ENCODE measurements at regions not wholly inside any gene's neighbourhood (a gene's known extent, or its start where the extent isn't known, plus 50 kb on each side); places are given as distances from the start of the nearest gene placed in this dataset.

GRCh38 chr14:61602003-61602732 is 93.1 kb upstream of the HIF1A start:
- Histone ChIP-seq H3K4me3 (no peak overlapping the region), H3K4me2 (peak overlapping the region; percentile 10; the same call in 2 of the 3 replicates), H3K9me3 (0 out of 3 replicates have a peak, but pooled peaks cover 5% of the 10 kb centered on the region), H3K27ac (peak overlapping the region; percentile 5 to 67; a peak in 4 of 6 replicates), H3K4me1 (peaks cover 26% of the 10 kb centered on the region; the same call in 2 of the 3 replicates)
- CTCF ChIA-PET = interaction anchor here (1.4 kb wide), 1 partner anchor 10 kb away, joined by 6 read pairs; no protein-coding TSS in a partner anchor
- POLR2A ChIA-PET = no interaction called here
- ATAC-seq (peak in 1 of 2 experiments; percentile 44; a peak in 2 of 6 replicates), DNase-seq (ENCODE audit: low read depth in 1 of 2, low spot score in 1 of 2) (no peak), FAIRE-seq (no peak)
- TF ChIP-seq BHLHE40 (IDR thresholded peaks at IDR 0.05; ENCODE audit: low read depth, low read length) = no peak
- TF ChIP-seq SMC3 (IDR thresholded peaks at IDR 0.05) = no peak
- TF ChIP-seq, protein P1, sequence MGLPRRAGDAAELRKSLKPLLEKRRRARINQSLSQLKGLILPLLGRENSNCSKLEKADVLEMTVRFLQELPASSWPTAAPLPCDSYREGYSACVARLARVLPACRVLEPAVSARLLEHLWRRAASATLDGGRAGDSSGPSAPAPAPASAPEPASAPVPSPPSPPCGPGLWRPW (IDR thresholded peaks at IDR 0.05) = no peak
- no peak for TF ChIP-seq MYC (IDR thresholded peaks at IDR 0.05; ENCODE audit: borderline replicate concordance, low read length)
- no peak for TF ChIP-seq POLR2AphosphoS2 (conservative IDR thresholded peaks at IDR 0.05; ENCODE audit: low read length)
- no peak for TF ChIP-seq RNF2 (IDR thresholded peaks at IDR 0.05; ENCODE audit: borderline replicate concordance, low read depth)
- WGBS (ENCODE audit: missing lambda C conversion rate) = 83% methylated on average over 13 of the region's 13 CpGs

GRCh38 chr14:61602733-61603077 is 92.6 kb upstream of the HIF1A start:
- FAIRE-seq (no peak), ATAC-seq (peak in 1 of 2 experiments; percentile 31; a peak in 2 of 6 replicates), DNase-seq (ENCODE audit: low read depth in 1 of 2, low spot score in 1 of 2) (no peak)
- ChIA-PET CTCF (interaction anchor here (1.4 kb wide), 1 partner anchor 9 kb away, joined by 6 read pairs; no protein-coding TSS in a partner anchor), POLR2A (no interaction called here)
- H3K4me1 ChIP-seq = peaks cover 26% of the 10 kb centered on the region; the same call in 2 of the 3 replicates
- peak overlapping the region; percentile 5 to 67; a peak in 4 of 6 replicates for H3K27ac ChIP-seq
- 0 out of 3 replicates have a peak, but pooled peaks cover 5% of the 10 kb centered on the region for H3K9me3 ChIP-seq
- H3K4me2 ChIP-seq = peak overlapping the region; percentile 10
- TF ChIP-seq JUN (IDR thresholded peaks at IDR 0.05) (no peak), TP53 (CRISPR knock-in tag; IDR thresholded peaks at IDR 0.05) (no peak), NPAS2 (CRISPR knock-in tag; IDR thresholded peaks at IDR 0.05; ENCODE audit: borderline replicate concordance) (no peak), ZNF302 (CRISPR knock-in tag; IDR thresholded peaks at IDR 0.05) (no peak), POLR2A (IDR thresholded peaks at IDR 0.05; ENCODE audit: low read length) (no peak), CBX2 (IDR thresholded peaks at IDR 0.05; ENCODE audit: borderline replicate concordance, low read depth) (no peak), MAFK (IDR thresholded peaks at IDR 0.05; ENCODE audit: partially characterized antibody) (peak; percentile 43), MYC (IDR thresholded peaks at IDR 0.05; ENCODE audit: borderline replicate concordance, low read length) (no peak)
- H3K4me3 ChIP-seq = no peak overlapping the region
- 41% methylated on average over 1 of the region's 1 CpG for WGBS (ENCODE audit: missing lambda C conversion rate)

DNA sequence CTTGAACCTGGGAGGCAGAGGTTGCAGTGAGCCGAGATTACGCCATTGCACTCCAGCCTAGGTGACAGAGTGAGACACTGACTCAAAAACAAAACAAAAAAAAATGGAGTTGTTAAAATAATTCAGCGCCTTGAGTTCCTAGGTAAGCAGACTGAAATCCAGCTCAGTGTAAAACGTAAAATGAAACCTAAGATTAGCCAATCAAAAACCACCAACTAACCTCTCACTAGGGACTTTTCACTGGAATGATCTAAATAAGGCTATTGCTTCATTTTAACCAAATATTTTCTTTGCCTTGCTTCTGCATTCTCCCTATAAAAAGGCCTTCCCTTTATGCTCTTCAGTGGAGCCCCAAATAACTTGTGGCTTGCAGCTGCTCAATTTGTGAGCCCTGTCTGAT is 91.6 kb upstream of the HIF1A start:
- ATAC-seq (no peak), DNase-seq (ENCODE audit: low read depth in 1 of 2, low spot score in 1 of 2) (no peak), FAIRE-seq (no peak)
- Histone ChIP-seq H3K4me2 (no peak overlapping the region), H3K4me1 (peaks cover 30% of the 10 kb centered on the region), H3K27ac (peak overlapping the region in 1 of 2 experiments; percentile 67; a peak in 1 of 6 replicates), H3K4me3 (no peak overlapping the region), H3K9me3 (0 out of 3 replicates have a peak, but pooled peaks cover 5% of the 10 kb centered on the region)
- TF ChIP-seq, protein P2, sequence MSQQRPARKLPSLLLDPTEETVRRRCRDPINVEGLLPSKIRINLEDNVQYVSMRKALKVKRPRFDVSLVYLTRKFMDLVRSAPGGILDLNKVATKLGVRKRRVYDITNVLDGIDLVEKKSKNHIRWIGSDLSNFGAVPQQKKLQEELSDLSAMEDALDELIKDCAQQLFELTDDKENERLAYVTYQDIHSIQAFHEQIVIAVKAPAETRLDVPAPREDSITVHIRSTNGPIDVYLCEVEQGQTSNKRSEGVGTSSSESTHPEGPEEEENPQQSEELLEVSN (IDR thresholded peaks at IDR 0.05; ENCODE audit: borderline replicate concordance, low read depth) = no peak
- TF ChIP-seq, protein P3, sequence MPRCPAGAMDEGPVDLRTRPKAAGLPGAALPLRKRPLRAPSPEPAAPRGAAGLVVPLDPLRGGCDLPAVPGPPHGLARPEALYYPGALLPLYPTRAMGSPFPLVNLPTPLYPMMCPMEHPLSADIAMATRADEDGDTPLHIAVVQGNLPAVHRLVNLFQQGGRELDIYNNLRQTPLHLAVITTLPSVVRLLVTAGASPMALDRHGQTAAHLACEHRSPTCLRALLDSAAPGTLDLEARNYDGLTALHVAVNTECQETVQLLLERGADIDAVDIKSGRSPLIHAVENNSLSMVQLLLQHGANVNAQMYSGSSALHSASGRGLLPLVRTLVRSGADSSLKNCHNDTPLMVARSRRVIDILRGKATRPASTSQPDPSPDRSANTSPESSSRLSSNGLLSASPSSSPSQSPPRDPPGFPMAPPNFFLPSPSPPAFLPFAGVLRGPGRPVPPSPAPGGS (IDR thresholded peaks at IDR 0.05) = no peak
- TF ChIP-seq EHF (CRISPR knock-in tag; IDR thresholded peaks at IDR 0.05) (no peak), BHLHE40 (IDR thresholded peaks at IDR 0.05; ENCODE audit: low read depth, low read length) (no peak)
- POLR2A ChIA-PET = no interaction called here
- CTCF ChIA-PET = interaction anchor here (1.2 to 1.4 kb wide), 2 partner anchors 8 to 19 kb away, joined by 3 to 6 read pairs; no protein-coding TSS in a partner anchor
- WGBS (ENCODE audit: missing lambda C conversion rate) = 90% methylated on average over 4 of the region's 4 CpGs

Data from A549 (cell line).